ENCODE measurements at regions not wholly inside any gene's neighbourhood (a gene's known extent, or its start where the extent isn't known, plus 50 kb on each side); places are given as distances from the start of the nearest gene placed in this dataset.

DNA sequence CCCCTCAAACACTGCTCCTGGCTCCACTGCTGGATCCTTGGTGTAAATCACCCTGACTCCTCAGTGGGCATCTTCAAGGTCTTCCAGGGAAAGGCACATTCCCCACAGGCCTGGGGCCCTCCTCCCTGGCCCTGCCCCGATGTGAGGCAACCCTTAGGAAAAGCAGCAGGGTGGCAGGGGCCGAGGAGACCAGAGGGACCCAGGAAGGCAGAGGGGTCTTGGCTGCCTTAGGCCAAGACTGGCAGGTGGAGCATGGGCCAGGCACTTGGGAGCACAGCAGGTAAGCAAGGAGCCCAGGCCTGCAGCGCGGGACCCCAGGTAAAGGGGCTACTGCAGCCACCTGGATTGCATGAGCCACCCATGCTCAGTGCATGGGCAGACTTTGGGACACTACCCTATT, 96.9 kb downstream of the GYPC start:
- no peaks in the 10 kb centered on the region for H3K4me1 ChIP-seq
- no peak overlapping the region for H3K27ac ChIP-seq
- no peaks in the 10 kb centered on the region for H3K27me3 ChIP-seq
- no peak for TF ChIP-seq CTCF (IDR thresholded peaks at IDR 0.05)
- no peak for DNase-seq
- H3K4me3 ChIP-seq, result no peak overlapping the region
- no peaks in the 10 kb centered on the region for H3K36me3 ChIP-seq
- intact Hi-C loops (cut with DNase I; ENCODE audit: low total_unique reads), result no loop called here
- H3K9me3 ChIP-seq, result no peaks in the 10 kb centered on the region

GRCh38 chr2:126753501-126754212, 97.7 kb downstream of the GYPC start:
- Histone ChIP-seq H3K4me1 (no peaks in the 10 kb centered on the region), H3K36me3 (no peaks in the 10 kb centered on the region), H3K27ac (no peak overlapping the region), H3K9me3 (no peaks in the 10 kb centered on the region), H3K4me3 (no peak overlapping the region), H3K27me3 (no peaks in the 10 kb centered on the region)
- no peak for TF ChIP-seq CTCF (IDR thresholded peaks at IDR 0.05)
- intact Hi-C loops (cut with DNase I; ENCODE audit: low total_unique reads), result no loop called here
- DNase-seq, result no peak

- Histone ChIP-seq H3K4me3 (no peak overlapping the region), H3K4me1 (no peaks in the 10 kb centered on the region), H3K36me3 (no peaks in the 10 kb centered on the region), H3K27me3 (no peaks in the 10 kb centered on the region), H3K9me3 (no peaks in the 10 kb centered on the region), H3K27ac (no peak overlapping the region)
- intact Hi-C loops (cut with DNase I; ENCODE audit: low total_unique reads), result no loop called here
- no peak for TF ChIP-seq CTCF (IDR thresholded peaks at IDR 0.05)
- DNase-seq, result no peak
These were observed 98.5 kb downstream of the GYPC start for GRCh38 chr2:126754240-126755004.

GRCh38 chr2:126756125-126756524, 100.2 kb downstream of the GYPC start:
- no peak overlapping the region for H3K4me3 ChIP-seq
- H3K27ac ChIP-seq, result no peak overlapping the region
- no peaks in the 10 kb centered on the region for H3K36me3 ChIP-seq
- no peak for DNase-seq
- no peak for TF ChIP-seq CTCF (IDR thresholded peaks at IDR 0.05)
- no peaks in the 10 kb centered on the region for H3K9me3 ChIP-seq
- H3K27me3 ChIP-seq, result peaks cover 0 to 2% of the 10 kb centered on the region in 2 donors
- no peaks in the 10 kb centered on the region for H3K4me1 ChIP-seq
- intact Hi-C loops (cut with DNase I; ENCODE audit: low total_unique reads), result no loop called here

GRCh38 chr2:126761256-126761980, 105.5 kb downstream of the GYPC start:
- Histone ChIP-seq H3K4me1 (no peaks in the 10 kb centered on the region), H3K27me3 (peaks cover 0 to 2% of the 10 kb centered on the region in 2 donors), H3K36me3 (no peaks in the 10 kb centered on the region), H3K27ac (no peak overlapping the region), H3K9me3 (no peaks in the 10 kb centered on the region), H3K4me3 (no peak overlapping the region)
- DNase-seq, result peak in 1 of 2 donors; percentile 43
- no peak for TF ChIP-seq CTCF (IDR thresholded peaks at IDR 0.05)
- intact Hi-C loops (cut with DNase I; ENCODE audit: low total_unique reads), result no loop called here

All from tibial artery (tissue), 4 donors.